ENCODE measurements at regions not wholly inside any gene's neighbourhood (a gene's known extent, or its start where the extent isn't known, plus 50 kb on each side); places are given as distances from the start of the nearest gene placed in this dataset.

- in situ Hi-C loops (cut with MboI; ENCODE audit: low sequenced_read_pairs, unreplicated experiment), result no loop called here
- no peak for DNase-seq (ENCODE audit: low spot score)
- TF ChIP-seq CTCF (IDR thresholded peaks at IDR 0.05; ENCODE audit: borderline replicate concordance, control extremely low read depth, extremely low read depth, insufficient read depth, missing control alignments), result no peak
These were observed 262.5 kb upstream of the RBMY1B start for GRCh38 chrY:21248591-21248990.

DNA sequence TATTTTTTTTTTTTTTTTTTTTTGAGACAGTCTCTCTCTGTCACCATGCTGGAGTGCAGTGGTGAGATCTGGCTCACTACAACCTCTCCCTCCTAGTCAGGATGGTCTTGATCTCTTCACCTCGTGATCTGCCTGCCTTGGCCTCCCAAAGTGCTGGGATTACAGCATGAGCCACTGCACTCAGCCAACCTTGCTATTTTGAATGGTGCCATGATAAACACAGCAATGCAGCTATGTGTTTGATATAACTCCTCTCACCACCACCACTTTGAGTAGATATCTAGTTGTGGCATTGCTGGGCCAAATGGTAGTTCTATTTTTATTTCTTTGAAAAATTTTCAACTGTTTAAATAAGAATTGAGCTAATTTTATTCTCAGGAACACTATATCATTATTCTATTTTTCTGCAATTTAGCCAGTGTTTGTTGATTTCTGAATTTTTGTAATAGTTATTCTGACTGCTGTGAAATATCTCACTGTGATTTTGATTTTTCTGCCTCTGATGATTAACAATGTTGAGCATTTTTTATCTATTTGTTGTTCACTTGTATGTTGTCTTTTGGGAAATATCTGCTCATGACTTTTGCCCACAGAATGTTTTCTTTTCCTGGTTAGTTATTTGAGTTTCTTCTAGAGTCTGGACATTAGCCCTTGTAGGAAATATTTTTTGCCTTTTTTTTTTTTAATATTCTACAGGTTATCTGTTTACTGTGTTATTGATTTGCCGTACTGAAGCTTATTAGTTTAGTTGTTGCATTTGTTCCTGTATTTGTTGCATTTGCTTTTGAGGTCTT lies 257.5 kb upstream of the RBMY1B start:
- no peak for DNase-seq (ENCODE audit: low spot score)
- in situ Hi-C loops (cut with MboI; ENCODE audit: low sequenced_read_pairs, unreplicated experiment), result no loop called here
- TF ChIP-seq CTCF (IDR thresholded peaks at IDR 0.05; ENCODE audit: borderline replicate concordance, control extremely low read depth, extremely low read depth, insufficient read depth, missing control alignments), result no peak

DNA sequence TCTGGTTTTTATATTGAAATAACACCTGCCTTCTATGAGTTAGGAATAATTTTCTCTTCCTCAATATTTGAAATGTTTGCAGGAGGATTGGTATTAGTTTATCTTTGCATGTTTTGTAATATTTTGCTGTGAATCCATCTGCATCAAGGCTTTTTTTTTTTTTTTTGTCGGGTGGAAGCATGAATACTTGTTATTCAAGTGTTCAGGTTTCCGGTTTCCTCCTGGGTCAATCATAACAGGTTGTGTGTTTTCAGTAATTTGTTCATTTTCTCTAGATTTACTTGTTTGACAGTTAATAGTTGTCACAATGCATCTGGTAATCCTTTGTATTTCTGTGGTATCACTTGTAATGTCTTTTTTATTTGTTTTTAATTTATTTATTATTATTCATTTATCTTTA lies 256.7 kb upstream of the RBMY1B start:
- in situ Hi-C loops (cut with MboI; ENCODE audit: low sequenced_read_pairs, unreplicated experiment), result no loop called here
- TF ChIP-seq CTCF (IDR thresholded peaks at IDR 0.05; ENCODE audit: borderline replicate concordance, control extremely low read depth, extremely low read depth, insufficient read depth, missing control alignments), result no peak
- no peak for DNase-seq (ENCODE audit: low spot score)

DNA sequence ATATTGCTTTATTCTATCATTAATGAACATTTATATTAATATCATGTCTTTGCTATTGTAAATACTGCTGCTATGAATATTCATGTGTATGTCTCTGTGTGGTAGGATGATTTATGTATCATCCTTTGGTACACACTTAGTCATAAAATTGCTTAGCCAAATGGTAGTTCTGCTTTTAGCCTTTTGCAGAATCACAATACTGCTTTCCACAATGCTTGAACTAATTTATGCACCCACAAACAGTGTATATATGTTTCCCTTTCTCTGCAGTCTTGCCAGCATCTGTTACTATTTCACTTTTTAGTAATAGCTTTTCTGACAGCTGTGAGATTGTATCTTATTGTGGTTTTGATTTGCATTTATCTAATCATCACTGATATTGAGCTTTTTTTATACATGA lies 254.3 kb upstream of the RBMY1B start:
- TF ChIP-seq CTCF (IDR thresholded peaks at IDR 0.05; ENCODE audit: borderline replicate concordance, control extremely low read depth, extremely low read depth, insufficient read depth, missing control alignments), result no peak
- no peak for DNase-seq (ENCODE audit: low spot score)
- in situ Hi-C loops (cut with MboI; ENCODE audit: low sequenced_read_pairs, unreplicated experiment), result no loop called here

- in situ Hi-C loops (cut with MboI; ENCODE audit: low sequenced_read_pairs, unreplicated experiment), result no loop called here
- TF ChIP-seq CTCF (IDR thresholded peaks at IDR 0.05; ENCODE audit: borderline replicate concordance, control extremely low read depth, extremely low read depth, insufficient read depth, missing control alignments), result no peak
- no peak for DNase-seq (ENCODE audit: low spot score)
These were observed 251.4 kb upstream of the RBMY1B start for GRCh38 chrY:21259707-21260106.

DNA sequence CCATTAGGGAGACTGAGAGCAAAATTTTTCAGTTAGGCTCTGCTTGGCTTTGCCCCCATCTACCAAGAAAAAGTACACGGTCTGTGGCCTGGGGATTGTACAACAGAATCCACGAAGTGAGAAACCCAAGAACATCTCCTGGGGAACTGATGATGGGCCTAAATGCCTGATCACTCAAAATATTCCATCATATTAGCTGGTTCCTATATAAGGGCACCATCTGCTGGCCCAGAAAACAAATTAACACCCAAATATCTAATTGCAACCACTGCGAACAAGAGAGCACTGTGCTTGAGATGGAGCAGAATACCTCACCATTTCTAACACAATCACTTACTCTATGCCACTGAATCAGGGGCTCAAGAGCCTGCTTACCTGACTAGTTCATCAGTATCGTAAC lies 250.8 kb upstream of the RBMY1B start:
- DNase-seq (ENCODE audit: low spot score), result no peak
- in situ Hi-C loops (cut with MboI; ENCODE audit: low sequenced_read_pairs, unreplicated experiment), result no loop called here
- TF ChIP-seq CTCF (IDR thresholded peaks at IDR 0.05; ENCODE audit: borderline replicate concordance, control extremely low read depth, extremely low read depth, insufficient read depth, missing control alignments), result no peak
